ENCODE measurements at regions not wholly inside any gene's neighbourhood (a gene's known extent, or its start where the extent isn't known, plus 50 kb on each side); places are given as distances from the start of the nearest gene placed in this dataset.

- TF ChIP-seq CTCF (conservative IDR thresholded peaks at IDR 0.05; ENCODE audit: low read depth, low read length) (no peak), EZH2 (IDR thresholded peaks at IDR 0.05; ENCODE audit: low read length, unreplicated experiment) (no peak), EZH2phosphoT487 (IDR thresholded peaks at IDR 0.05; ENCODE audit: borderline replicate concordance, low read length) (no peak)
Measured at GRCh38 chr2:120438301-120439066, 92.5 kb downstream of the INHBB start.

All from PC-3 (cell line).